K562 (cell line): ENCODE measurements at regions not wholly inside any gene's neighbourhood (a gene's known extent, or its start where the extent isn't known, plus 50 kb on each side); places are given as distances from the start of the nearest gene placed in this dataset.

Source experiments
- ATAC-seq: fragments of 200-7000 bp; cut with Tn5 transposase; 3 replicates; pipeline ENCODE4 v1.9.1; 2020; ENCODE audit warnings: moderate library complexity
- BruUV-seq: library from RNA; stranded (reverse); fragments of 400-500 nt; replicated peaks from 2 replicates; lab custom pipeline; 2021; lab: Mats Ljungman, UMichigan
- CTCF ChIA-PET: fragments of 300-600 bp; formaldehyde crosslinking; extraction: SDS; loops from one replicate; lab custom pipeline; 2021; ENCODE audit warnings: low intra/inter-chr PET ratio; lab: Yijun Ruan, JAX
- POLR2A ChIA-PET: fragments of 300-600, 350-650 bp; sonication (Branson Sonifier 250); formaldehyde crosslinking; extraction: SDS; loops from one replicate; lab custom pipeline; 2021; ENCODE audit warnings: antibody characterized with exemption, inconsistent platforms; lab: Yijun Ruan, JAX
- DNase-seq, 4 experiments: peaks; one replicate each; pipeline versions ENCODE4 v3.0.0 to v3.0.0-alpha.2; 2011 to 2018; ENCODE audit warnings: low spot score in 3 of 4, mixed read lengths in 3 of 4; ENCODE audit errors: extremely low read depth in 1 of 4
- FAIRE-seq: peaks from 2 replicates; lab custom pipeline; 2011; peaks lifted over from hg19 to GRCh38; lab: Jason Lieb, UNC
- H2AFZ ChIP-seq: 2 replicates; pipeline ENCODE4 v1.6.0; 2011; ENCODE audit warnings: low read depth, low read length, control low read depth, inconsistent platforms
- H3K27ac ChIP-seq: fragments of 200-600 bp; 3 replicates; pipeline ENCODE4 v1.8.0; 2011; ENCODE audit warnings: low read depth, mild to moderate bottlenecking, control low read depth, inconsistent platforms, low read length, moderate library complexity, mixed read lengths; ENCODE audit errors: extremely low read depth
- H3K27me3 ChIP-seq, 2 experiments: fragments of 300-600 bp in 1 of 2; 2 replicates in 1 of 2; 3 replicates in 1 of 2; pipeline versions ENCODE4 v1.6.0 to v1.8.0; 2011; ENCODE audit warnings: inconsistent platforms in 2 of 2, low read length in 2 of 2, mild to moderate bottlenecking in 1 of 2, mixed read lengths in 1 of 2, moderate library complexity in 1 of 2; ENCODE audit not compliant: control insufficient read depth in 2 of 2, insufficient read depth in 2 of 2
- H3K36me3 ChIP-seq: fragments of 300-600 bp; 3 replicates; pipeline ENCODE4 v1.8.0; 2011; ENCODE audit warnings: mild to moderate bottlenecking, low read length, inconsistent platforms; ENCODE audit not compliant: control insufficient read depth, insufficient read depth
- H3K4me1 ChIP-seq, 2 experiments: fragments of 200-600 bp in 1 of 2; replicated peaks in 1 of 2; 2 replicates in 1 of 2; 3 replicates in 1 of 2; pipeline versions ENCODE4 v1.5.1 to v1.8.0; 2011; ENCODE audit warnings: inconsistent platforms in 2 of 2, low read length in 2 of 2, mild to moderate bottlenecking in 1 of 2, mixed read lengths in 1 of 2, moderate library complexity in 1 of 2; ENCODE audit not compliant: control insufficient read depth in 2 of 2, insufficient read depth in 2 of 2
- H3K4me2 ChIP-seq: 2 replicates; pipeline ENCODE4 v1.6.1; 2011; ENCODE audit warnings: low read length, control low read depth, inconsistent platforms, mixed read lengths; ENCODE audit not compliant: insufficient read depth
- H3K4me3 ChIP-seq: fragments of 200-600 bp; sonication (generic), shearing (Covaris generic); 2 replicates; pipeline ENCODE4 v1.5.1; 2016; ENCODE audit warnings: control low read depth, inconsistent platforms
- H3K79me2 ChIP-seq: fragments of 200-600 bp; 3 replicates; pipeline ENCODE4 v1.8.0; 2011; ENCODE audit warnings: low read length, inconsistent platforms; ENCODE audit not compliant: control insufficient read depth, insufficient read depth
- H3K9ac ChIP-seq, 2 experiments: 2 replicates each; pipeline versions ENCODE4 v1.6.0 to v1.6.1; 2011; ENCODE audit warnings: low read depth in 2 of 2, low read length in 2 of 2, control low read depth in 1 of 2, inconsistent platforms in 1 of 2, mild to moderate bottlenecking in 1 of 2, mixed read lengths in 1 of 2; ENCODE audit not compliant: insufficient read depth in 1 of 2
- H3K9me1 ChIP-seq: one replicate; pipeline ENCODE4 v1.6.0; 2011; ENCODE audit warnings: inconsistent platforms, mild to moderate bottlenecking, low read length, moderate library complexity; ENCODE audit not compliant: control insufficient read depth, insufficient read depth
- H3K9me3 ChIP-seq: replicated peaks from 2 replicates; pipeline ENCODE4 v1.5.1; 2011; ENCODE audit warnings: low read depth, low read length, inconsistent platforms; ENCODE audit not compliant: control insufficient read depth, insufficient read depth
- H4K20me1 ChIP-seq: replicated peaks from 2 replicates; pipeline ENCODE4 v1.6.1; 2011; ENCODE audit warnings: low read length, inconsistent platforms, mixed read lengths; ENCODE audit not compliant: control insufficient read depth, insufficient read depth
- ADNP ChIP-seq: fragments of 200-800 bp; sonication (Bioruptor generic); IDR thresholded peaks from 2 replicates; pipeline ENCODE4 v1.6.1; 2016; ENCODE audit warnings: missing genetic modification characterization, missing compliant biosample characterization
- ATF7 ChIP-seq: fragments of 450-650 bp; IDR thresholded peaks from 2 replicates; pipeline ENCODE4 v1.7.1; 2014; ENCODE audit warnings: mild to moderate bottlenecking, moderate library complexity
- CBFA2T2 ChIP-seq: fragments of 450-650 bp; conservative IDR thresholded peaks from 2 replicates; pipeline ENCODE4 v1.6.1; 2017; ENCODE audit warnings: mild to moderate bottlenecking
- CEBPB ChIP-seq: fragments of 450-650 bp; IDR thresholded peaks from 2 replicates; pipeline ENCODE4 v1.6.1; 2016; ENCODE audit warnings: missing genetic modification characterization, missing compliant biosample characterization
- ETS2 ChIP-seq: IDR thresholded peaks from 2 replicates; pipeline ENCODE4 v1.6.1; 2016; ENCODE audit warnings: borderline replicate concordance, missing genetic modification characterization, mild to moderate bottlenecking, moderate library complexity, missing compliant biosample characterization; ENCODE audit not compliant: poor library complexity, severe bottlenecking
- JUN ChIP-seq, 2 experiments: sonication (generic) in 1 of 2; formaldehyde crosslinking in 1 of 2; IDR thresholded peaks; 2 replicates each; pipeline versions ENCODE4 v1.6.1 to v1.8.0; 2012 to 2022; ENCODE audit warnings: borderline replicate concordance in 2 of 2, mild to moderate bottlenecking in 2 of 2, improper control_type of control experiment in 1 of 2, low read depth in 1 of 2, low read length in 1 of 2, missing genetic modification reagents in 1 of 2
- MED1 ChIP-seq: sonication (generic); formaldehyde crosslinking; IDR thresholded peaks from 2 replicates; pipeline ENCODE4 v1.8.1; 2023; ENCODE audit warnings: missing genetic modification reagents, borderline replicate concordance
- NCOR1 ChIP-seq: fragments of 450-650 bp; IDR thresholded peaks from 2 replicates; pipeline ENCODE4 v1.6.1; 2016; ENCODE audit warnings: mild to moderate bottlenecking, moderate library complexity
- PURB ChIP-seq: sonication (generic); formaldehyde crosslinking; IDR thresholded peaks from 2 replicates; pipeline ENCODE4 v1.9.0; 2021; ENCODE audit warnings: low read depth, mild to moderate bottlenecking, missing genetic modification reagents
- XRCC4 ChIP-seq: IDR thresholded peaks from one replicate; pipeline ENCODE4 v1.6.1; 2011; ENCODE audit not compliant: insufficient read depth, insufficient read length; ENCODE audit errors: extremely low read depth
- ZNF239 ChIP-seq: fragments of 250-450 bp; sonication (Bioruptor Pico); IDR thresholded peaks from 2 replicates; pipeline ENCODE4 v1.4.0; 2020; ENCODE audit warnings: mild to moderate bottlenecking
- ZNF274 ChIP-seq: IDR thresholded peaks from 2 replicates; pipeline ENCODE4 v1.6.1; 2011; ENCODE audit warnings: low read depth, mild to moderate bottlenecking, low read length, moderate library complexity, borderline replicate concordance
- ZNF436 ChIP-seq: fragments of 250-450, 450-650 bp; sonication (Bioruptor Pico); formaldehyde crosslinking; IDR thresholded peaks from 2 replicates; pipeline ENCODE4 v1.7.0; 2020; ENCODE audit warnings: mild to moderate bottlenecking
- ZNF696 ChIP-seq: fragments of 250-450 bp; sonication (Bioruptor Pico); conservative IDR thresholded peaks from 2 replicates; pipeline ENCODE4 v1.4.0; 2020; ENCODE audit warnings: mild to moderate bottlenecking, moderate library complexity
- ZNF766 ChIP-seq: fragments of 200-800 bp; sonication (Bioruptor generic); conservative IDR thresholded peaks from 2 replicates; pipeline ENCODE4 v1.6.1; 2016; ENCODE audit warnings: missing genetic modification characterization, missing compliant biosample characterization
- ZNF79 ChIP-seq: fragments of 250-450 bp; sonication (Bioruptor Pico); IDR thresholded peaks from 2 replicates; pipeline ENCODE4 v1.4.0; 2020; ENCODE audit warnings: low read depth, mild to moderate bottlenecking, moderate library complexity
- WGBS: fragments of 100-300 bp; shearing (Covaris generic); methylation state at CpG from one replicate; pipeline ENCODE4 v1.1.6; 2016; ENCODE audit warnings: low coverage, mixed read lengths; ENCODE audit not compliant: insufficient coverage; ENCODE audit errors: missing lambda C conversion rate; 5-methylcytosine and 5-hydroxymethylcytosine counted together
- in situ Hi-C: fragments of 300-500 bp; cut with MboI; formaldehyde crosslinking; loops from 4 replicates; pipeline ENCODE4 v1.15.0; 2018; ENCODE audit warnings: inconsistent platforms, mixed read lengths
- intact Hi-C: fragments of 100-400 bp; cut with micrococcal nuclease; formaldehyde crosslinking; loops from 2 replicates; pipeline ENCODE4 v1.14.2; 2022
- TF ChIP-seq, protein P1 (sequence below): fragments of 450-650 bp; IDR thresholded peaks from 2 replicates; pipeline ENCODE4 v1.6.1; 2016; ENCODE audit warnings: missing biosample characterization, missing genetic modification characterization

DNA sequence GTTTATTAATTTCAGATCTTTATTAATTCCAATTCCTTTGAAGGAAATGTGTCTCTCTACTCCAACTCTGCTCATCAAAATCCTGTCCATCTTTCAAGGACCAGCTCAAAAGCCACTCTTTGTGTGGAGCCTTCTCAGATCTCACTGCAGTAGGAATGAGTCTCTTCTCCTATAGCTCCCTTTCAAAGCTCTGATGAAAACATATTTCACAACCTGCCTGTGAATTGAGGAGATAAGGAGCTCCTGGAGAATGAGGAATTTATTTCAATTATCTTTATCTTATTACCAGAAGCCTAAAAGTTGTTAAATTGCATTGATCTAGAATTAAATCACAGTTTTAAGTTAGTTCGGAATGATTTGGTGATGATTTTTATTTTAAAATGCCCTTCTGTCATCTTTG, 92.6 kb upstream of the TRPC3 start:
- in situ Hi-C loops = no loop called here
- CTCF ChIA-PET = no interaction called here

DNA sequence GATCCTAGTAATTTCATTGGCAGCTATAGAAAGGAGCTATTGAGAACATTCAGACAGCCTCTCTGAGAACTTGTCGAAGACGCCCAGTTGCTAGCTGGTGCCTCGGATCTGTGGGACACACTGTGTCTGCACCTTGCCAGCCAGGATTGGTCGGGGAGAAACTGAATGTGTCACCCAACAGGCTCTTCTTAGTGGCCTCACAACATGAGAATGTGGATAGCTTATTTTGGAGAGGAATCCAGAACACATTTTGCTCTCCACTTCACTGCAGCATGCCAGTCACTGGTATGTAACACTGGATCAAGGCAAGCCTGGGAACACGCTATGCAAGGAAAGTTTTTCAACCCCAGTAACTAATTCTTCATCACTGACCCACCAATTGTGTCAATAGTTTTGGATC, 89.5 kb upstream of the TRPC3 start:
- no TSS peak for BruUV-seq
- POLR2A ChIA-PET = no interaction called here
- Histone ChIP-seq H3K79me2 (no peaks in the 10 kb centered on the region), H3K27me3 (no peaks in the 10 kb centered on the region), H3K9me1 (no peaks in the 10 kb centered on the region), H3K9me3 (no peaks in the 10 kb centered on the region), H3K36me3 (no peaks in the 10 kb centered on the region), H3K4me2 (no peak overlapping the region), H3K4me1 (peaks cover 0 to 2% of the 10 kb centered on the region in 2 experiments; a peak in 1 of 5 replicates), H3K4me3 (no peak overlapping the region), H3K9ac (no peak overlapping the region), H3K27ac (no peak overlapping the region), H2AFZ (no peak overlapping the region), H4K20me1 (no peaks in the 10 kb centered on the region)
- no peak for TF ChIP-seq XRCC4
- TF ChIP-seq, protein P1, sequence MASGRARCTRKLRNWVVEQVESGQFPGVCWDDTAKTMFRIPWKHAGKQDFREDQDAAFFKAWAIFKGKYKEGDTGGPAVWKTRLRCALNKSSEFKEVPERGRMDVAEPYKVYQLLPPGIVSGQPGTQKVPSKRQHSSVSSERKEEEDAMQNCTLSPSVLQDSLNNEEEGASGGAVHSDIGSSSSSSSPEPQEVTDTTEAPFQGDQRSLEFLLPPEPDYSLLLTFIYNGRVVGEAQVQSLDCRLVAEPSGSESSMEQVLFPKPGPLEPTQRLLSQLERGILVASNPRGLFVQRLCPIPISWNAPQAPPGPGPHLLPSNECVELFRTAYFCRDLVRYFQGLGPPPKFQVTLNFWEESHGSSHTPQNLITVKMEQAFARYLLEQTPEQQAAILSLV = no peak
- no peak for TF ChIP-seq ADNP (tag)
- no peak for TF ChIP-seq ZNF239 (CRISPR knock-in tag)
- TF ChIP-seq MED1 (CRISPR knock-in tag) = no peak
- no peak for TF ChIP-seq ZNF696 (CRISPR knock-in tag)
- TF ChIP-seq ZNF274 = no peak
- no peak for TF ChIP-seq JUN (IDR thresholded peaks at IDR 0.05; ENCODE audit: borderline replicate concordance, low read depth, low read length)
- no peak for TF ChIP-seq JUN (CRISPR knock-in tag; IDR thresholded peaks at IDR 0.05; ENCODE audit: borderline replicate concordance)
- TF ChIP-seq ZNF79 (CRISPR knock-in tag) = no peak
- no peak for TF ChIP-seq ZNF766
- no peak for TF ChIP-seq ETS2 (tag)
- TF ChIP-seq ZNF436 (CRISPR knock-in tag) = no peak
- no peak for TF ChIP-seq PURB (CRISPR knock-in tag)
- 0% methylated on average over 3 of the region's 5 CpGs for WGBS
- no peak for DNase-seq
- no peak for FAIRE-seq
- in situ Hi-C loops = no loop called here
- intact Hi-C loops = no loop called here
- CTCF ChIA-PET = no interaction called here
- ATAC-seq = no peak

More for the DNA sequence above, 92.6 kb upstream of the TRPC3 start:
- FAIRE-seq (no peak), DNase-seq (no peak), ATAC-seq (no peak)
- 0% methylated on average over 1 of the region's 1 CpG for WGBS
- 0 out of 5 replicates have a peak, but pooled peaks cover 0 to 3% of the 10 kb centered on the region in 2 experiments for H3K27me3 ChIP-seq
- H3K27ac ChIP-seq = no peak overlapping the region
- H3K9me3 ChIP-seq = no peaks in the 10 kb centered on the region
- H3K4me2 ChIP-seq = no peak overlapping the region
- H3K36me3 ChIP-seq = no peaks in the 10 kb centered on the region
- no peak overlapping the region for H2AFZ ChIP-seq
- no peak overlapping the region for H3K9ac ChIP-seq
- no peaks in the 10 kb centered on the region for H3K9me1 ChIP-seq
- no peaks in the 10 kb centered on the region for H4K20me1 ChIP-seq
- no peak overlapping the region for H3K4me3 ChIP-seq
- no peak for TF ChIP-seq CBFA2T2
- no peak for TF ChIP-seq ATF7
- 0 out of 2 replicates have a peak, but pooled peaks have one; percentile 16 for TF ChIP-seq CEBPB (tag)
- TF ChIP-seq NCOR1 = no peak
- no peaks in the 10 kb centered on the region for H3K79me2 ChIP-seq
- POLR2A ChIA-PET = no interaction called here
- no peaks in the 10 kb centered on the region for H3K4me1 ChIP-seq
- intact Hi-C loops = no loop called here
- no TSS peak for BruUV-seq
